B cell (primary cell): ENCODE measurements at regions not wholly inside any gene's neighbourhood (a gene's known extent, or its start where the extent isn't known, plus 50 kb on each side); places are given as distances from the start of the nearest gene placed in this dataset.

ENCODE experiments used
- ATAC-seq: fragments of 200-7000 bp; cut with Tn5 transposase; one replicate; pipeline ENCODE4 v1.10.0; 2021; ENCODE audit warnings: low read depth, mild to moderate bottlenecking, moderate number of reproducible peaks, moderate library complexity
- CTCF ChIA-PET: fragments of 350-600 bp; sonication (Branson Sonifier 250); formaldehyde crosslinking; loops from one replicate; lab custom pipeline; 2021; ENCODE audit warnings: antibody characterized with exemption, inconsistent platforms; lab: Charles Lee
- POLR2A ChIA-PET: fragments of 350-600 bp; sonication (Branson Sonifier 250); formaldehyde crosslinking; loops from one replicate; lab custom pipeline; 2021; ENCODE audit warnings: antibody characterized with exemption; lab: Charles Lee
- DNase-seq: peaks from one replicate; pipeline ENCODE4 v3.0.0; 2013
- H2AFZ ChIP-seq: 2 replicates; pipeline ENCODE4 v1.6.1; 2012; ENCODE audit warnings: mild to moderate bottlenecking, low read depth, low read length; ENCODE audit not compliant: insufficient read depth, poor library complexity, severe bottlenecking
- H3K27ac ChIP-seq, 2 donors: 1 replicate in 1 of 2; 2 replicates in 1 of 2; pipeline ENCODE4 v1.5.1; 2012 to 2013; ENCODE audit warnings: low read length in 2 of 2, mild to moderate bottlenecking in 2 of 2, moderate library complexity in 1 of 2
- H3K27me3 ChIP-seq, 4 experiments: fragments of 200-600 bp in 1 of 4; sonication (generic) in 1 of 4; replicated peaks in 1 of 4; 1 replicate in 2 of 4; 2 replicates in 2 of 4; pipeline versions ENCODE4 v1.6.1 to v1.7.0; 2013 to 2016; ENCODE audit warnings: low read length in 3 of 4, mild to moderate bottlenecking in 2 of 4, mixed read lengths in 1 of 4, moderate library complexity in 1 of 4; ENCODE audit not compliant: insufficient read depth in 4 of 4, control insufficient read depth in 3 of 4; ENCODE audit errors: control extremely low read depth in 1 of 4
- H3K36me3 ChIP-seq, 2 experiments: replicated peaks in 1 of 2; 1 replicate in 1 of 2; 2 replicates in 1 of 2; pipeline versions ENCODE4 v1.6.1 to v1.7.1; 2013; ENCODE audit warnings: low read length in 1 of 2; ENCODE audit not compliant: insufficient read depth in 2 of 2, control insufficient read depth in 1 of 2; ENCODE audit errors: control extremely low read depth in 1 of 2, extremely low read depth in 1 of 2
- H3K4me1 ChIP-seq, 2 donors: fragments of 200-600 bp in 1 of 2; sonication (generic) in 1 of 2; 1 replicate in 1 of 2; 2 replicates in 1 of 2; pipeline versions ENCODE4 v1.5.1 to v1.6.1; 2013 to 2017; ENCODE audit warnings: low read length in 2 of 2; ENCODE audit not compliant: control insufficient read depth in 2 of 2, insufficient read depth in 2 of 2
- H3K4me2 ChIP-seq: replicated peaks from 2 replicates; pipeline ENCODE3; 2012; ENCODE audit warnings: mild to moderate bottlenecking, low read depth, low read length; ENCODE audit not compliant: poor library complexity, severe bottlenecking
- H3K4me3 ChIP-seq, 5 experiments: fragments of 200-600 bp in 1 of 5; sonication (generic) in 1 of 5; 1 replicate in 3 of 5; 2 replicates in 2 of 5; pipeline versions ENCODE4 v1.5.1 to v1.7.0; 2011 to 2016; ENCODE audit warnings: low read length in 4 of 5, mild to moderate bottlenecking in 4 of 5, low read depth in 2 of 5, control low read depth in 1 of 5, moderate library complexity in 1 of 5; ENCODE audit not compliant: insufficient read depth in 1 of 5; ENCODE audit errors: control extremely low read depth in 1 of 5, extremely low read depth in 1 of 5
- H3K79me2 ChIP-seq: fragments of 200-600 bp; sonication (generic); one replicate; pipeline ENCODE4 v1.6.0; 2016; ENCODE audit warnings: low read length; ENCODE audit not compliant: control insufficient read depth, insufficient read depth
- H3K9ac ChIP-seq: fragments of 200-600 bp; sonication (generic); 2 replicates; pipeline ENCODE4 v1.6.1; 2017; ENCODE audit warnings: mild to moderate bottlenecking, low read length, moderate library complexity
- H3K9me3 ChIP-seq, 3 donors: one replicate each; pipeline versions ENCODE4 v1.6.1 to v1.7.1; 2013; ENCODE audit warnings: low read length in 2 of 3; ENCODE audit not compliant: control insufficient read depth in 2 of 3, insufficient read depth in 1 of 3; ENCODE audit errors: control extremely low read depth in 1 of 3
- H4K20me1 ChIP-seq: 2 replicates; pipeline ENCODE4 v1.6.0; 2012; ENCODE audit warnings: mild to moderate bottlenecking, low read length; ENCODE audit not compliant: insufficient read depth, control insufficient read depth, poor library complexity, severe bottlenecking
- H3K27ac Mint-ChIP-seq: one replicate; pipeline ENCODE4 v1.8.0; 2021; ENCODE audit warnings: mixed read lengths
- H3K27me3 Mint-ChIP-seq: one replicate; pipeline ENCODE4 v1.8.0; 2021; ENCODE audit warnings: mixed read lengths
- H3K4me1 Mint-ChIP-seq: one replicate; pipeline ENCODE4 v1.8.0; 2021; ENCODE audit warnings: mixed read lengths
- H3K4me3 Mint-ChIP-seq: one replicate; pipeline ENCODE4 v1.8.0; 2021; ENCODE audit warnings: mixed read lengths
- H3K9me3 Mint-ChIP-seq: one replicate; pipeline ENCODE4 v1.8.0; 2022; ENCODE audit warnings: mixed read lengths; ENCODE audit not compliant: insufficient read depth
- EZH2 ChIP-seq: IDR thresholded peaks from 2 replicates; pipeline ENCODE4 v1.6.1; 2012; ENCODE audit warnings: borderline replicate concordance, low read depth, mild to moderate bottlenecking, moderate library complexity, low read length; ENCODE audit not compliant: insufficient read depth, poor library complexity, severe bottlenecking
- WGBS: methylation state at CpG from one replicate; pipeline ENCODE4 v1.1.5; 2013; ENCODE audit warnings: missing lambda C conversion rate; ENCODE audit not compliant: insufficient coverage; 5-methylcytosine and 5-hydroxymethylcytosine counted together
- intact Hi-C: fragments of 100-400 bp; cut with micrococcal nuclease; formaldehyde crosslinking; loops from one replicate; pipeline ENCODE4 v1.10.0; 2022
- TF ChIP-seq, protein P1 (sequence below): fragments of 200-600 bp; IDR thresholded peaks from one replicate; pipeline ENCODE4 v1.8.0; 2022; ENCODE audit warnings: antibody characterized with exemption, mild to moderate bottlenecking

DNA sequence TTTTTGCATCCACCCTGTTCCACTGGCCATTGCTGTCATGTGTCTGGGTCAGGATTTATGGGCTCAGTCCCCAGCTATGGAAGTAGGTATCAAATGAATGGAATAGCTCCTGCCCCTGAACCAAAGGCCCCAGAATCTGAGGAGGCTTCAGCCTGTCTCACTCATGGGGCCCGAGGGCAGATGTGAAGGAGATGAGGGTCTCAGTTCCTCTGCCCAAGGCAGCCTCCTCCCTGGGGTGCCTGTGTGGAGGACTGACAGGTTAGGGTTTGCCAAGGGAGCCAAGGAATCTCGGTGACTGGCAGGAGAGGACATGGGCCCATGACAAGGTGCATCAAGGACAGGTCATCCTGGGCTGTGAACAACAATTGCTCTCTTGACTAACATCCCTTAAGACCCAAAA, 70.4 kb downstream of the CPN2 start:
- intact Hi-C loops = no loop called here
- ChIA-PET CTCF (interaction anchor here (0.8 kb wide), 1 partner anchor 35 kb away, joined by 3 read pairs; no protein-coding TSS in a partner anchor), POLR2A (no interaction called here)
- no peak for ATAC-seq
- no peak overlapping the region for H3K4me3 Mint-ChIP-seq
- H3K27me3 ChIP-seq = peaks cover 0 to 26% (median 7%) of the 10 kb centered on the region in 4 experiments
- no peak overlapping the region for H3K4me2 ChIP-seq
- no peak overlapping the region for H2AFZ ChIP-seq
- H3K79me2 ChIP-seq = no peaks in the 10 kb centered on the region
- DNase-seq = no peak
- H3K4me3 ChIP-seq = no peak overlapping the region
- H3K9me3 Mint-ChIP-seq = no peaks in the 10 kb centered on the region
- no peaks in the 10 kb centered on the region for H3K4me1 ChIP-seq
- H3K9ac ChIP-seq = no peak overlapping the region
- no peak overlapping the region for H3K27ac Mint-ChIP-seq
- TF ChIP-seq EZH2 = no peak
- no peak overlapping the region for H3K27ac ChIP-seq
- no peaks in the 10 kb centered on the region for H3K9me3 ChIP-seq
- no peaks in the 10 kb centered on the region for H4K20me1 ChIP-seq
- peaks cover 18% of the 10 kb centered on the region for H3K27me3 Mint-ChIP-seq
- H3K36me3 ChIP-seq = no peaks in the 10 kb centered on the region
- H3K4me1 Mint-ChIP-seq = no peaks in the 10 kb centered on the region
- WGBS = 93% methylated on average over 2 of the region's 2 CpGs

DNA sequence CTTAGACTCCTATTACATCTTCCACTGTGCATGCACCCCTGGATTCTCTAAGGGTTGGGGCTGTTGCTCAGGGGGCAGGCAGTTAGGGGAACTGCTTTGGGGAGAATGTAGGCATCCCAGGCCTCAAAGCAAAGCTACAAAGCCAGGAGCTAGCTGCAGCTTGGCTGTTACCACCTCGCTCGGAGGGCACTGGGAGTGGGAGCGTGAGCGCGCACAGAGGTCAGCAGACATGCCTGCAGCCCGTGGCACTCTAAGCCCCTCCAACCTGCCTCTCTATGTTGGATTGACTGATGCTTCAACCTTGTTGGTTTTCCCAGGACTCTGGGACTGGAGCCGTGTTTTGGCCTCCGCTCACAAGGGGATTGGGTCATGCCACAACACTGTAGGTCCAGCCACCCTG, 69.8 kb downstream of the CPN2 start:
- no peak for TF ChIP-seq EZH2
- TF ChIP-seq, protein P1, sequence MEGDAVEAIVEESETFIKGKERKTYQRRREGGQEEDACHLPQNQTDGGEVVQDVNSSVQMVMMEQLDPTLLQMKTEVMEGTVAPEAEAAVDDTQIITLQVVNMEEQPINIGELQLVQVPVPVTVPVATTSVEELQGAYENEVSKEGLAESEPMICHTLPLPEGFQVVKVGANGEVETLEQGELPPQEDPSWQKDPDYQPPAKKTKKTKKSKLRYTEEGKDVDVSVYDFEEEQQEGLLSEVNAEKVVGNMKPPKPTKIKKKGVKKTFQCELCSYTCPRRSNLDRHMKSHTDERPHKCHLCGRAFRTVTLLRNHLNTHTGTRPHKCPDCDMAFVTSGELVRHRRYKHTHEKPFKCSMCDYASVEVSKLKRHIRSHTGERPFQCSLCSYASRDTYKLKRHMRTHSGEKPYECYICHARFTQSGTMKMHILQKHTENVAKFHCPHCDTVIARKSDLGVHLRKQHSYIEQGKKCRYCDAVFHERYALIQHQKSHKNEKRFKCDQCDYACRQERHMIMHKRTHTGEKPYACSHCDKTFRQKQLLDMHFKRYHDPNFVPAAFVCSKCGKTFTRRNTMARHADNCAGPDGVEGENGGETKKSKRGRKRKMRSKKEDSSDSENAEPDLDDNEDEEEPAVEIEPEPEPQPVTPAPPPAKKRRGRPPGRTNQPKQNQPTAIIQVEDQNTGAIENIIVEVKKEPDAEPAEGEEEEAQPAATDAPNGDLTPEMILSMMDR = no peak

More for the DNA sequence above, 69.8 kb downstream of the CPN2 start:
- Histone ChIP-seq H3K9me3 (no peaks in the 10 kb centered on the region), H3K4me3 (no peak overlapping the region), H3K4me1 (no peaks in the 10 kb centered on the region), H3K9ac (no peak overlapping the region), H3K27me3 (peaks cover 0 to 30% (median 7%) of the 10 kb centered on the region in 4 experiments), H2AFZ (no peak overlapping the region), H3K27ac (no peak overlapping the region), H3K4me2 (no peak overlapping the region), H3K36me3 (no peaks in the 10 kb centered on the region), H4K20me1 (no peaks in the 10 kb centered on the region), H3K79me2 (no peaks in the 10 kb centered on the region)
- DNase-seq (no peak), ATAC-seq (no peak)
- Mint-ChIP-seq H3K4me1 (no peaks in the 10 kb centered on the region), H3K4me3 (no peak overlapping the region), H3K27ac (no peak overlapping the region), H3K9me3 (no peaks in the 10 kb centered on the region), H3K27me3 (peaks cover 18% of the 10 kb centered on the region)
- 95% methylated on average over 7 of the region's 8 CpGs for WGBS
- ChIA-PET POLR2A (no interaction called here), CTCF (no interaction called here)
- intact Hi-C loops = no loop called here
